GM18519 (cell line): ENCODE measurements at regions not wholly inside any gene's neighbourhood (a gene's known extent, or its start where the extent isn't known, plus 50 kb on each side); places are given as distances from the start of the nearest gene placed in this dataset.
A peak's percentile ranks its signal among the peaks of the same experiment; 100 is the strongest.

Experiments used
- ATAC-seq: cut with Tn5 transposase; IDR thresholded peaks from one replicate; pipeline ENCODE4 v1.9.1; 2021; ENCODE audit warnings: mild to moderate bottlenecking, moderate library complexity; ENCODE audit not compliant: unreplicated experiment, low FRiP score

GRCh38 chr3:102529452-102529851 is 94.6 kb downstream of the ZPLD1 start:
- ATAC-seq, result no peak

- ATAC-seq, result no peak
These were observed 95.8 kb downstream of the ZPLD1 start for GRCh38 chr3:102530415-102531181.

GRCh38 chr3:102531686-102532085 is 96.9 kb downstream of the ZPLD1 start:
- no peak for ATAC-seq

- no peak for ATAC-seq
These were observed 98.1 kb downstream of the ZPLD1 start for GRCh38 chr3:102532901-102533300.

- no peak for ATAC-seq
These were observed 99.0 kb downstream of the ZPLD1 start for GRCh38 chr3:102533784-102534183.

GRCh38 chr3:102536456-102536855 is 101.6 kb downstream of the ZPLD1 start:
- peak; percentile 70 for ATAC-seq

GRCh38 chr3:102537123-102537522 is 102.3 kb downstream of the ZPLD1 start:
- no peak for ATAC-seq

- ATAC-seq, result no peak
These were observed 109.9 kb downstream of the ZPLD1 start for GRCh38 chr3:102544741-102545140.

GRCh38 chr3:102545276-102545675 is 110.5 kb downstream of the ZPLD1 start:
- no peak for ATAC-seq

GRCh38 chr3:102553876-102554275 is 119.1 kb downstream of the ZPLD1 start:
- ATAC-seq, result no peak

GRCh38 chr3:102570511-102570910 is 135.7 kb downstream of the ZPLD1 start:
- ATAC-seq, result no peak

- no peak for ATAC-seq
These were observed 136.2 kb downstream of the ZPLD1 start for GRCh38 chr3:102571006-102571405.

- no peak for ATAC-seq
These were observed 137.0 kb downstream of the ZPLD1 start for GRCh38 chr3:102571720-102572384.

- ATAC-seq, result no peak
These were observed 138.7 kb downstream of the ZPLD1 start for GRCh38 chr3:102573483-102574028.

- no peak for ATAC-seq
These were observed 139.5 kb downstream of the ZPLD1 start for GRCh38 chr3:102574355-102574754.

GRCh38 chr3:102576651-102577050 is 141.8 kb downstream of the ZPLD1 start:
- ATAC-seq, result no peak

GRCh38 chr3:102577082-102577789 is 142.4 kb downstream of the ZPLD1 start:
- no peak for ATAC-seq

- no peak for ATAC-seq
These were observed 145.9 kb downstream of the ZPLD1 start for GRCh38 chr3:102580760-102581159.

- ATAC-seq, result no peak
These were observed 151.7 kb downstream of the ZPLD1 start for GRCh38 chr3:102586485-102586884.

- ATAC-seq, result peak; percentile 63
These were observed 159.2 kb downstream of the ZPLD1 start for GRCh38 chr3:102593812-102594602.
